Forelimb muscle (tissue), 1 donor: ENCODE measurements at regions not wholly inside any gene's neighbourhood (a gene's known extent, or its start where the extent isn't known, plus 50 kb on each side); places are given as distances from the start of the nearest gene placed in this dataset.
A peak's percentile ranks its signal among the peaks of the same experiment; 100 is the strongest.
"Not testable (repeated sequence)": the region's sequence is repeated elsewhere in the genome, so short reads cannot be mapped to it uniquely, and the experiment has no call there.

Experiments
- DNase-seq: peaks from one replicate; pipeline ENCODE4 v3.0.0-alpha.2; 2013; ENCODE audit warnings: low read depth

DNA sequence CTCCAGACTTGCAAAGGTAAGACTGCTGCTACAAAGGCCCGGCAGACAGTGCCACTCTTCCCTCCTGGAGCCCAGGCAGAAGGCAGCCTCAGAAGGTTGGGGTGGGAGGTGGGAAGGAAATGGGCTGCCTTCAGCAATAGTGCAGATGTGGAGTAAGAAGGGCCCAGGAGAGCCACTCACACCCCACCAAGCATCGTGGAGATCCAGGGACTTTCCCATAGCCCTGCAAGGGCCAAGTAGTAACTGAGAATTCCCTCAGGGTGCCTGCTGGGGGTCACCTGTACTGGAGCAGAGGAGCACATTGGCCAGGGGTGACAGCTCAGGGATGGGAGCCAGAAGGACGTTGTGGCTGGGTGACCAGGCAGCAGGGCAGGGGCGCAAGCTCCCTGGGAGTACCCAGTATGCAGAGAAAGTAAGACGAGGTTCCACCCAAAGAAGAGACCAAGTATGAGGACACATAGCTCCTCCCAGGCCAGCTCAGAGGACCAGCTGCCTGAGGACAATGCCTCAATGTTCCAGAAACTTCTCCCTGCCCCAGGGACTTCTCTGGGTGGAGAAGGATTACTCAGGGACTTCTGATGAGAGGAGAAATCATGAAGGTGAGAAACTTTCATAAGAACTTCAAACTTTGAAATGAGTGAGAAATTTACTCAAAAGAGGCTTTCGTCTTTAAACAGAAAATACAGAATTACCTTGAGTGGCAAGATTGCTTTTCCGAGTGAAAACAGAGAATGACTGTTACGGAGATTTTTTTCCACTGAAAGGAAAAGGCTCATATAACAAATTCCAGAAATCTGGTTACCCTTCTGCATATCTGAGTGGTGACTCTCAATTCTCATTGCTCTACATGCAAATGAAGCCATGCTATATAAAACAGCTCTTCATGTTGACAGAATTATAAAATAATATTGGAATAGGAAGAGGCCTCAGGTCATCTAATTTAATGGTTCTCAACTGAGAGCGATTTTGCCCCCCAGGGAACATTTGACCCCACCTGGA is 87.9 kb upstream of the TRIO start:
- DNase-seq = no peak

DNA sequence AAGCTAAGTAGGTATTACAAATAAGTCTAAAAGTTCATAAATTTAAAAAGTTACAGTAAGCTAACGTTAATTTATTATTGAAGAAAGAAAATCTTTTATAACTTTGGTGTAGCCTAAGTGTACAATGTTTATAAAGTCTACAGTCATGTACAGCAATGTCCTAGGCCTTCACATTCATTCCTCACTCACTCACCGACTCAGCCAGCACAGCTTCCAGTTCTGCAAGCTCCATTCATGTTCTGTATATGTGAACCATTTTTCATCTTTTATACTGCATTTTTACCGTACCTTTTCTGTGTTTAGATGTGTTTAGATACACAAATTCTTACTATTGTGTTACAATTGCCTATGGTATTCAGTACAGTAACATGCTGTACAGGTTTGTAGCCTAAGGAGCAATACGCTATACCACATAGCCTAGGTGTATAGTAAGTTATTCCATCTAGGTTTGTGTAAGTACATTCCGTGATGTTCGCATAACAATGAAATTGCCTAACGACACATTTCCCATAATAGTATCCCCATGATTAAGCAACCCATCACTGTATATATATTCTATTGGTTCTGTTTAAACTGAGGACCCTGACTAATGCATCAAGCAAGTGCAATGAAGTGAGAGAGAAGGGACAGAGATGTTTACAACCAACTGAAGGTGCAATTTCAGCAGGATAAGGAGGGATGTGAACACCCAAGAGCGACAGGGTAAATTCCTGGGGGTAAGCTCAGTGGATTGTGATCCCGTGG is 88.9 kb upstream of the TRIO start:
- no peak for DNase-seq

DNA sequence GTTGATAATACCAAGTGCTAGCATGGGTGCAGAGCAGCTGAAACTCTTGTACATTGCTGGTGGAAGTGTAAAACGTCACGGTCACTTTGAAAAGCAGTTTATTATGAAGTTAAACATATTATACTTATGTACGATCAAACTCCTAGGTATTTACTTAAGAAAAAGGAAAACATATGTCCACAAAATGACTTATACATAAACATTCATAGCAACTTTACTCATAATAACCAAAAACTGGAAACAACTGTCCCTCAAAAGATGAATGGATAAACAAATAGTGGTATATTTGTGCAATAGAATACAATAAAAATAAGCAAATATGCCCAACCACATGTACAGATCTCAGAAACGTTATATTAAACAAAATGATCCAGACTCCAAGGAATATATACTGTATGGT is 92.3 kb upstream of the TRIO start:
- DNase-seq = no peak

DNA sequence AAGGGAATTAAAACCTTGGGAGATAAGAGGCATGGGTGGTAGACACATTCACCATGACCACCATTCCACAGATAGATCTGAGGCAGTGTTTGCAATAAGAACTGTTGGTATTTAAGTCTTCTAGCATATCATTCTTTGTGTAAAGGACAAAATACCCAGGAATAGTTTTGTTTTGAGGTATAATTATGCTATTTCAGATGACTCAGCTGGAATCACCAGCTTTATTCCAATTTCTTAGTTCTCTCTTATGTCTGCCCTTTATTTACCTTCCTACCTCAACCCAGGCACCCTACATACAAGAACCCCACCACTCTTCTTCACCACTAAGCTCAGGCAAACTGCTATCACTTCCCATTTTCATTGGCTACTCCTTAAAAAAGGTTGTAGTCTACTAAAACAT is 94.7 kb upstream of the TRIO start:
- no peak for DNase-seq

DNA sequence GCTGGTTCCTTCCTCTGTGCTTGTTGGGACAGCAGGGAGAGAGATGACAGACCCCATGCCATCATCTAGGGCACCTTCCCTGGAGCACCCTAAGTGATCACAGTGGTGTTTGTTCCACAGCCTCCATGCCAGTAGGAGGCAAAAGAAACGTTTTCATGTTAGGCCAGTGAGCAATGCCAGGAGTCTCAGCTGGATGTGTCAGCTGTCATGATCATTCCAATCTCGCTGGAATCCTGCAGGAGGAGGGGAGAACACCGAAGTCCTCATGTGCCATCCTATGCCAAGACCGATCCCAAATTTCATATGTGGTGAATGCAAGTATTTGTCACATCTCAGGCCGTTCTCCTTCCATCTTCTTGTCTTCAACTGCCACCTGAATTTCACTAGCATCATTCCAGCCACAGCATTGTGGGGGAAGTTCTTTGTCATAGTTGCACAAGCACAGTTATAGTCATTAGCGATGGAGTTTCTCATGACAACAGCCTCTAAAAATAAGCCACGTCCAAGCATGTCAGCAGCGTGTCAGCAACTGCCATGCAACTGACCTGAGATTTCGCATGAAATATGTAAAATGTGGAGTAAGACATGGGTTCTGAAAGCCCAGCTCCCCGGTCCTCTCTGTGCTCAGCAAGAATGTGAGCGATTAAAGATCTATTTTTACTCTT is 97.2 kb upstream of the DNAH5 start:
- no peak for DNase-seq

DNA sequence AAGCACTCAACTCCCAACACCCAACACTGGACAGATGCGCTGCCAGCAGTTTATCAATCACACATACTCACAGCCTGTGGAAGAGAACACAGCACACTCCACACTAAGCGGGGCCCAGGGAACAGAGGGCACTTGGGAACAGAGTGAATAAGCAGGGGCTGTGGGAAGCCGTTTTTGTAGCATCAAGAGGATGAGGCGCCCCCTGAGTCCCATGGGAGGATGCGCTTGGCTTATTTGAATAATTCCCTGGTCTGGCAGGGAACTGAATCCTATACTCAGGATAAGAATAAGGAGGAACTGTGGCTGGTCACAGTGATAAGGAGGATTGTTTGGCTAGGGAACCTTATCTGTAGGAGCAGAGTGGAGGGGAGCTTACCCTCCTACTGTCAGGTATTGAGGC is 96.1 kb upstream of the DNAH5 start:
- DNase-seq = no peak

DNA sequence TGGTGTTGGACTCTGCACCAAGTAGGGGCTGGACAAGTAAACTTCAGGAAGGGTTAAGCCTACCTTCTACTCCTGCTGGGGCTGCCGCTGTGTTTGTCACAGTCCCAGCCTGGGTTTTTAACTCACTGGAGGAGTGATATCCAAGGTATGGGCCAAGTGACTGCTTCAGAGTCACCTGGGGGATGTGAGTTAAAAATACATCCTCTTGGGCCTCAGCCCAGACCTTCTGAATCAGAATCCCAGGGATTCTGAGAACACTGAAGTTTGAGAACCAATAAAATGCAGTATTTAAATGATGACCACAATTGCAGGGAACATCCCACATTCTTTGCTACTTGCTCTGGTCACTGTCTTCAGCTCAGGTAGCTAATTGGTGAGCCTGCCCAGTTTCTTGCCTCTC is 95.1 kb upstream of the DNAH5 start:
- no peak for DNase-seq

DNA sequence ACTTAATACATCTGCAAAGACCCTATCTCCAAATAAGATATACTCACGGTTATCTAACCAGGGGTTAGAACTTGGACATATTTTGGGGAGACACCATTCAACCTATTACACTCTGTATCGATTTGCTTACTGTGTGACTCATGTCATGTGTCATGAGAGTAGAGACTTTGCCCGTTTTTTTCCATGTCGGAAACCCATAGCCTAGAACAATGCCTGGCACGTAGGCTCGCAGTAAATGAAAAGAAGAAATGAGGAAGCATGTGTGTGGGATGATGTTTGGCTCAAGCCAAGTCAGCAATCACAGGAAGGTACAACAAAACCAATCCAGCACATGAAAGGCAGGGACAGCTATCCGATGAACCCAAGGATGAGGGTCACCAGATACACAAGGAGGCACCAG is 94.6 kb upstream of the DNAH5 start:
- DNase-seq = no peak

DNA sequence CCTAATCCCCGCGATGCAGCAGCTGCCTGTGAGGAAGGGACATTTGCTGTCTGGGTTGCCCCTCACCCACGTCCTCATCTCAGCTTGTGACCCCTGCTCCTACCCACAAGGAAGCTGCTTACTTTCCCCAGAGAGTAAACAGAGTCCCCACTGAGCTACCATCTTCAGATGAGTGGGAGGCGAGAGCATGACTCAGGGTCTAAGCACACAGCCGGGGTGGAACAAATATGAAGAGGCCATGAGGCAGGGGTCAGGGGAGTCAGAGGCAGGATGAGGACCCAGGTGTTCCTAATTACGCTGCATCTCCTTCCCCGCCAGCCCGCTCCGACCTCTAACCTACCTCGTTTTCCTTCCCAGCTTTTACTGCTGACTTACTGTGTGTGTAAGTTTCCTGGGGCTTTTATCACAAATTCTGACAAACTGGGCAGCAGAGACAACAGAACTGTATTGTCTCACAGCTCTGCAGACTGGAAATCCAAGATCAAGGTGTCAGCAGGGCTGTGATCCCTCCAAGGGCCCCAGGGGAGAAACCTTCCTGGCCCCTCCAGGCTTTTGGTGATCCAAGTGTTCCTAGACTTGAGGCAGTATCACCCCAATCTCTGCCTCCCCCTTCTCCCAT is 94.0 kb upstream of the DNAH5 start:
- no peak for DNase-seq

DNA sequence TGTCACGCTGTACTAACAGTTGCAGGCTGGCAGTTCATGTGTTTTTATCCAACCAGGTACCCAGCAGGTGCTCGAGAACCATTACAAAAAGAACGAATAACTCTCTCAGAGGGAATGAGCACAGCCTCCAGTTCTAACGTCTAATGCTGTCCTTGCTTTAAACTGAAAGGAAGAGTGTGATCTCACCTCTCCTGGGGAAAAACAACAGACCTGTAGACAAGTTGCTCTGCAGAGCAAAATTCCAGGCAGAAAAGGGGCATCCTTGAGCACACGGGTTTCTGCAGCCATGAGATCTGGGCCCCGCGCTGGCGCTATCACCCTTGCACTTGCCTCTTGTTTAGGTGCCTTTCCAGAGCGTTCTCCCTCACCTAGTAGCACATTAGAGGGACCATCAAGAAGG is 92.5 kb upstream of the DNAH5 start:
- DNase-seq = no peak

DNA sequence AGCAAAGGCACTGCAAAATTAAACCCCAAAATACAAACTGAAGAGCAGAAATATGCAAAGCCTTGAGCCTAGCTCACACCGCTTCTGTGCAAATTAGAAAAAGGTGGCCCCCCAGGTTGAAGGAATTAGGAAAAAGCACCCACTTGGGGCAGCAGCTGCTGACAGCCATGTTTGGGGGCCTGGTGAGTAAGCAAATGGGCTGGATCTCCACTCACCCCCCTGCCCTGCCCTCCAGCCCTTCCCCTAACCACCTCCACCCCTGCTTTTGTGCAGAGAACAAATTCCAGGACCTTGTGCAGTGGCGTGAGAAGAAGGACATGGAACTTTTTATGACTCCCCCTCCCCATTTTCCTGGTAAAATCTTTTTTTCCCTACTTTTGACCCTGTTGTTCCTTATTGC is 92.0 kb upstream of the DNAH5 start:
- no peak for DNase-seq

DNA sequence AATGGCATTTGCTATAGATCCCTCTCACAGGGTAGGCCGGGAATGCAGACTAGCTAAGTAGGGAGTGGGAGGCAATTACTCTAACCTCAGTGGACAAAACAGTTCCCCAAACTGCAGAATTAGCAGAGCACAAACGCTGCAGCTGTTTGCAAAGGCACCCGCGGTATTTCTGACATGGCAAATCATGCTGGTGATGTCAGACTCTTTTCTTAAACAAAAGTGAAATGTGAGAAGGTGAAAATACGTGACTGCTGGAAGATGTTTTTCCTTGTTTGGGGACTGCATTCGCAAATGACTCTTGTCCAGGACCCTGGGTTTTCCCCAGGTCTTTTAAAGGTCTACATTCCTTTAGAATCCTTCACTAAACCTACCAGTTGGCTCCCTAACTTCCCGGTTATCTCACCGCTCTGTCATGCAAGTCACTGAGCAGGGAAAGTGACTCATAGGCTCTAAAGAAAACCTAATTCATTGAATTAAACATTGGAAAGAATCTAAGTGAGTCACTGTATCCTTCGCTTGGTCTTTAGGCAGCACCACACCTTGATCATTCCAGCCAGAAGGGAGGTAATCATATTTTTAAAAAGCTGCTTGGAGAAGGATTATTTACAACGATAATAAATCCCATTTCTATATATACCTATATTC is 91.5 kb upstream of the DNAH5 start:
- DNase-seq = peak; percentile 36

DNA sequence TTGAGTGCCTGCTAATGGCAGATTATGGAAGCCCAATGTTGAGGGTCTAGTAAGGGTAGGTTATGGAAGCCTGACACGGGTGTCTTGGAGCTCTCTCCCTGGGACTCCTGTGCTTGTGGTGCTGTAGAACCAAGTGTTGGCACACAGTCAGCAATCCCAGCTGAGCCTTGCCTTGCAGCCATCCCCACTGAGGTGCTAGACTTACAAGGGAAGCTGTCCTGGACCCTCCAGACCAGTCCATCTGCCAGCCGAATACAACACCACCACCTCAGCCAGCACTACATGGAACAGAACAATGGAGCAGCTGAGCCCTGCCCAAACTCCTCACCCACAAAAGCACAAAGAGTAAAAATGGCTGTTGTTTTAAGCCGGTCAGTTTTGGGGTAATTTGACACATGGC is 90.5 kb upstream of the DNAH5 start:
- no peak for DNase-seq

DNA sequence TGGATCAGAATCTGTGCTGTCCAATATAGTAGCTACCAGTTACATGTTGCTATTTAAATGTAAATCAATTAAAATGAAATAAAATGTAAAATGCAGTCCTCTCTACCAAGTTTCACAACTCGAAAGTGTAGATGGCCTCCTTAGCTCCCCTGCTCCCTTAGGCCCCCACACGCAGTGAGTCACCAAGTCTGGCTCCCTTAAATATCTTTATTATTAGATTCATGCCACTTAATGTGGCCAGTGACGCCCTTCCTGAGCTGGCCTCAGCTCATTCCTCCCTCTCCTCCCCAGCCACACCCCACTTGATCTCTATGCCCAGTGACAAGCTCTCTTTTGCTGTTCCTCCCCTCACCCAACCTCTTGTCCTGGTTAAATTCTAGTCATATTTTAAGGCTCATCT is 88.4 kb upstream of the DNAH5 start:
- no peak for DNase-seq

DNA sequence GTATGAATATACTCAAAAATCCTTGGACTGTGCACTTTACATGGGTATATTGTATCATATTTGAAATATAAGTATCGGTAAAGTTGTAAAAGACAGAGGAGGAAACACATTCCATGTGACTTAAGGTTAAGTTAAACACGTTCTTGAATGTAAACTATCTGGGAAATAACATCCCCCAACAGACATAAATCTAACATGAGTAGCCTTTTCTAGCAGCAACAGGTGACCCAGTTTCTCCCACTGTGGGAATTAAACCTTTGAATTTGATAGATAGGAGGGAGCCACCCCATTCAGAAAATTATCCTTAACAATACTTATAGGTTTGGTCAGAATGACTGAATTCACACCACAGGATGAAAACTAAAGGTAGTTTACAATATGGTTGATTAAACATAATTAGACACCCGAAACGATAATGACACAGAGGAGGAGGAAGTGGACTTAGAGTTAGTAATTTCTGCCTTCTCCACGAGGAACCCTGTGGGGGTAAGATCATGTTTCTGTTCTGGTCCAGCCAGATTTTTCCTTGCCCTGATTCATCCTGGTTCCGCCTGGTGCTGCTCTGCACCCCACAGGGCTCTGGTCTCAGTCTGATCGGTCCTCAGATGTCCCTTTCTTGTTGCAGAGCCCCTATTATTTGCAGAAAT is 84.6 kb upstream of the DNAH5 start:
- DNase-seq = no peak

DNA sequence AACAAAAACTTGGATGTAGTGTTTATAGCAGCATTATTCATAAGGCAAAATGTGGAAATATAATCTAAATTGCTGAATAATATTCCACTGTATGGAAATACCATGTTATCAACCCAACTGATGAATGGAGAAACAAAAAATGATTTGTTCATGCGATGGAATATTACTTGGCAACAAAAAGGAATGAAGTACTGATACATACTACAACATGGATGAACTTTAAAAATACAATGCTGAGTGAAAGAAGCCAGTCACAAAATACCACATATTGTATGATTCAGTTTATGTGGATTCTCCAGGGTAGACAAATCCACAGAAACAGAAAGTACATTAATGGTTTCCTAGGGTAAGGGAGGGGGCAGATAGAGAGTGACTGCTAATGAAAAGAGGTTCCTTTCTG is 83.7 kb upstream of the DNAH5 start:
- DNase-seq = no peak

DNA sequence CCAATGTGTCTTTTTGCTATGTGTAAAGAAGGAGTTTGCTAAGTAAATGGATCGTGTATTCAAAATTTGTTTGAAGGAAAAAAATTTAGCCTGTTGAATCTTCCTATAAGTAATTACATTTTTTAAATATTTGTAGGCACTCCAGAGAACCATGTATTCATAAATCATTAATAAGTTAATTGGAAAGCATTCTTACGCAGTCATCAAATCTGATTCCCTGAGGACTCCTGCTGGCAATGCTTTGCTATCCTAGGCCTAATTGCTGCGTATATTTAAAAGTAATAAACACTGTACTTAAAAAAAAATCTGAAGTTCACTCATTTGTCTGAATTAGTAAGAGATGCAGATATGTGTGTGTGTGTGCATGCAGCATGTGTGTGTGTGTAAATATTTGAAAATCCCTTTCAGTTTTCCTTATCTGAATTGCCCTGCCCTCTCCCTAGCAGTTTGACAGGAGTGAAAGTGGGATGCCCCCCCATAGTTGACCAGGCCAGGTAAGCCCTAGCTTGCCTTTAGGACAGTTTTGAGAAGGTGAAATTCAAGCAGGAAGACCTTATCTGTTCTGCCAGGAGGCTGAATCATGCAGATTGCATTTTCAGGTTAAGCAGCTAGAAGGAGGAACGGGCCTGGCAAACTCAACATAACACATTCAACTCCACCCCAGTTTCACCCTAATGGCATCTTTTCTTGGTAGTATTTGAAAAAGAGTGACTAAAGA is 81.2 kb upstream of the DNAH5 start:
- DNase-seq = no peak

DNA sequence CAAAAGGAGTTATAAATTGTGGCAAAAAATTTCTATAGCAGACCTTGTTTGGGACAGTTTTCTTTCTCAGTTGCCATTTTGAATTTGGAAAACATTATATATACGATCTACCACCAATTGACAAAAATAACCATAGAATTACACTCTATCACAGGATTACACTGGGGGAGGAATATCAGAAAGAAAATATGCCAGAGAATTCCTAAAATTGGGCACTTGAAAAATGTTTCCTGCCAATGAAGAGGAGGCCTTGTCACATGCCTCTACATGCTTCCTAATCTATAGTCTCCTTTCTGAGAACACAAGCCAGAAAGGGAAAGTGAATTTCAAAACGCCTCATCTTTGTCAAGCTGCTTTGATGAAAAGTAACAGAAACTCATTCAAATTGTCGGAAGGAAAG is 78.5 kb upstream of the DNAH5 start:
- no peak for DNase-seq

DNA sequence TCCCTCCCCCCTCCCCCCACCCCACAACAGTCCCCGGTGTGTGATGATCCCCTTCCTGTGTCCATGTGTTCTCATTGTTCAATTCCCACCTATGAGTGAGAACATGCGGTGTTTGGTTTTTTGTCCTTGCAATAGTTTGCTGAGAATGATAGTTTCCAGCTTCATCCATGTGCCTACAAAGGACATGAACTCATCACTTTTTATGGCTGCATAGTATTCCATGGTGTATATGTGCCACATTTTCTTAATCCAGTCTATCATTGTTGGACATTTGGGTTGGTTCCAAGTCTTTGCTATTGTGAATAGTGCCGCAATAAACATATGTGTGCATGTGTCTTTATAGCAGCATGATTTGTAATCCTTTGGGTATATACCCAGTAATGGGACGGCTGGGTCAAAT is 76.5 kb upstream of the DNAH5 start:
- not testable (repeated sequence) for DNase-seq

DNA sequence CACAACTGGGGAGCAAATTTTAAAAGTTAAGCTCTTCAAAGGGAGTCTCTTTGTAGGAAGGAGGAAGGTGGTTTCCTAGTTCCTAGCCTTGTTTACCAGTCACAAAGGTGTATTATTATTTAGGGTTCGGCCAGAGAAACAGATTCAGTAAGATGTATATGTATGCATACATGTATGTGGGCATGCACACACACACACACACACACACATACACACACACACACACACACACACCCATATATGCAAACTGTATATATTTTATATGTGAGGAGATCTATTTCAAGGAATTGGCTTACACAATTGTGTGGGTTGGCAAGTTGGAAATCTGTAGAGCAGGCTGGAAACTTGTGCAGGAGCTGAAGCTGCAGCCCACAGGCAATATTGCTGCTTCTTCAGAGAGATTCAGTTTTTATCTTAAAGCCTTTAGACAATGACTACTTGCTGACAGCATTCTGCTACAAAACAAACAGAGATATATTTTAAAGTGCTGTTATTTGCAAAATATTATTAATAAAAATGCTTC is 75.3 kb upstream of the DNAH5 start:
- DNase-seq = no peak
